HG03103 (cell line): ENCODE measurements at regions not wholly inside any gene's neighbourhood (a gene's known extent, or its start where the extent isn't known, plus 50 kb on each side); places are given as distances from the start of the nearest gene placed in this dataset.
"Not testable (repeated sequence)": the region's sequence is repeated elsewhere in the genome, so short reads cannot be mapped to it uniquely, and the experiment has no call there.

ENCODE experiments used
- ATAC-seq: cut with Tn5 transposase; IDR thresholded peaks from one replicate; pipeline ENCODE4 v1.9.1; 2021; ENCODE audit warnings: low read depth; ENCODE audit not compliant: unreplicated experiment

DNA sequence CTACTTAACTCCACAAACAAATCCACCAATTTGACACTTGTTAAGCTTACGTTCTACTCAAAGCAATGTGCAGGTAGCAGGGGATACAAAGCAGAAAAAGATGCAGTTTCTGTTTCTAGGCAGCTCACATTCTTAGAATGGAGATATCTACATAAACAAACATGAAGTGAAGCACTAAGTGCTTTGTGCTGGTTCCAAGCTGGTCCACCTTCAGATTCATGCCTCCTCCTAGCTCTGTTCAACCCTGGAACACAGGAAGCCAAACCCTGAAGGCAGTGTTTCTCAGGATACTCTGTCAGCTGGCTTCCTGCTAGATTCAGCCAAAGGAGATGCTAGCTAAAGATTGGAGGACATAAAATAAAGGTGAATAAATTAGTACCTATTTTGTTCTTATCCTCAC lies 55.3 kb upstream of the NOL4 start:
- no peak for ATAC-seq

DNA sequence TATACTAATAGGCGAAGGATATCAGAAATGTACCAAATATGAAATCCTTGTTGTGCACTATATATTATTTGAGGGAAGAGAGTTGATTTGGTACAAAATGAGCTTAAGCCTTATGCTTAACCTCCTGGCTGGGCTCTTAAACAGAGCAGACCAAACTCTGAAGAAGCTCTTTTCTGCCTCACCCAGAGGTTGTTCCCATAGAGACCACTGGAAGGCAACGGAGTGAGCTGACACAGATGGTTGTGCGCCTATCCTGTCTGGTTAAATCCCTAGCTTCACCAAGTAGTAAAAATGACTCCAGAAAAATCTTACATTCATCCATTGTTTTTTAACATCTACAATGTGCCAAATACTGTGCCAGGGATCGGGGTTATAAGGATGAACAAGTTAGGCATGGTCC lies 55.9 kb upstream of the NOL4 start:
- ATAC-seq: no peak

DNA sequence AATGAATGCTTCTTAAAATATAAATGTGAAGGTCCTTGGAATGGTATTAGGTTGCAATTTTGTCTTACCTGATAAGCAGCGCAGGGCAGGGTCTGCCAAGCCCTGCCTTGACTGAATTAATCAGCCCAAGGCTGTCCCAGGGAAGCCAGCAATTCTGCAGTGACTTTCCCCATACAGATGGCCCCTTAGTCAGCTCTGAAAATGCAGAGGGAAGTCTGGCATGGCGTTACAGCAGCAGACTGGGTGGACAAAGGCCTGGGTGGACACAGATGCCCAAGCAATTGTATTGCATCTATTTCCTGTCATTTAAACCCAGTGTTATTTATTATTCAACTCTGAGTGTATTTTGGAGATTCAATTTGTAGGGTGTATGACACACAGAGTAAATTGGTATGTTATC lies 56.6 kb upstream of the NOL4 start:
- ATAC-seq: no peak

DNA sequence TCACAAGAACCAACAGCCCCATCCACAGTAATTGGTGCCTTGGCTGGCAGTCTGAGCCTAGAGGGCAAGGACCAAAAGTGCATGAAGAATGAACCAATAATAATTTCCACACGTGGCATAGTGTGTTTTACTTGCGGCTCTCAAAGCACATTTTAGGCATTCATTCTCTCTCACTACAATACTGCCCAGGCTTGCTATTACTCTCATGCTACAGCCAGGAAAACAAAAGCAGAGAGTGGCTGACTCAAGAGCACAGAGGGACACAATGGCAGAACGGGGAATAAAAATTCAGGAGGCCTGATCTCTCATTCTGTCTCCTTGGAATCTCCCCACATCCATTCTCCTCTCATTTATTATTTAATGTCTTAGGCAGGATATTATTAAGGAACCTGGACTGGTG lies 57.0 kb upstream of the NOL4 start:
- ATAC-seq: no peak

DNA sequence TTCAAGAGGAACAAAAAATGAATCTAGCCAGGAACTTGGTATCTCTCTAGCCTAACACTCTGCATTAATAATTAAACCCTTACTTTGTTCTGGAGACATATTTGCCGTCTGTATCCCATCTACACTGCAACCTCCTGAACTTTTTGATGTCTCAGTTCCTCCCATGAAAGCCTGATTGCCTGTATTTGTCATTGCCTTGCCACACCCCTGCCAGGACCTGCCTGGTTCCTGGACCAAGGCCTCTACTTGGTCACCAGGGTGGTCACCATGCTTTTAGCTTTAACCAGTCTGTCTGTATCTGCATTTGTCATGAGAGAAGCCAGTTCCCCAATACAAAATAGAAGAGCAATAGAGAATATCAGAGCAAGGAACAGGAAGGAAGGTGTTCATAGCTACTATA lies 58.8 kb upstream of the NOL4 start:
- ATAC-seq: no peak

DNA sequence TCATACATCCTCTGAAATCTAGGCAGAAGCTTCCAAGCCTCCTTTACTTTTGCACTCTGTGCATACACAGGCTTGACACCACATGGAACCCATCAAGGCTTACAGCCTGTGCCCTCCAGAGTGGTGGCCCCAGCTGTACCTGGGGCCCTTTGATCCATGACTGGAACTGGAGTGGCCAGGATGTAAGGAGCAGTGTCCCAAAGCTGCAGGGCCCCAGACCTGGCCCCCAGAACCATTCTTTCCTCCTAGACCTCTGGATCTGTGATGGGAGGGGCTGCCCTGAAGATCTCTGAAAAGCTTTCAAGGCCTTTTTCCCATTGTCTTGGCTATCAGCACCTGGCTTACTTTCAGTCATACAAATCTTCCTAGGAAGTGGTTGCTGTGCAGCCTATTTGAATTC lies 63.1 kb upstream of the NOL4 start:
- no peak for ATAC-seq

DNA sequence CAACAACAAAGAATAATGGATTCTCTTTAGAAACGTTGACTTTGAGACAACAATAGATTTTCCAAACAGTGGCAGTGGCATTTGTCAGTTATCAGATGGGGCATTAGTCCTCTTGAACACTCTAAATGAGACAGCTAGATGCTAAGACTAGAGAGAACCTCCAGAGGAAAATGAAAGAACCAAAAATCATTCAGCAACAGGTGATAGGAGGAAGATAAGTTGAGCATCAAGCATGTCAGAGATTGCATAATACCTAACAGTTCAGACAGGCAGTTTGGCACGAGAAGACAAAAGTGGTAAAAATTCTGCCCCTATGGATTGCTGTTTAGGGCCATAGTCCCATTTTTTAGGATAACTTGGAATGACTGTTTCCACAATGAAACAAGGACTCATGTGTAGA lies 67.9 kb upstream of the NOL4 start:
- no peak for ATAC-seq

DNA sequence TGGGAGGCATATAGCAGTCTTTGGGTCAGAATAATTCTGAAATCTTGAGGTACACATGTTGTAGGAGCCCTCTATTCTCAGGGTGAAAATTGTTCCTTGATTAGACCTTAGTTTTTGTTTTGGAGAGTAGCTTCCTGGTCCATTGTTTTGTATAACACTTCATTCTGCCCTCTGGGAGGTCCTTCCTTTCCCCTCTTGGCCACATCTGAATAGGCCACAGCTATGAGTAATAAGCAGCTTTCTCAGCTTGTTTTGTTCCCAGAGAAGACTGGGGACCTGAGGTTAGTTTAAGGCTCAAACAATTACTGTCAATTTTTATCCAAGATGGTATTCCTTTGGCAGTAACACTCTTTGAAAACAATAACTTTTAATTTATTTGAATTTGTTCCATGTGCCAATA lies 72.6 kb upstream of the NOL4 start:
- ATAC-seq: no peak

DNA sequence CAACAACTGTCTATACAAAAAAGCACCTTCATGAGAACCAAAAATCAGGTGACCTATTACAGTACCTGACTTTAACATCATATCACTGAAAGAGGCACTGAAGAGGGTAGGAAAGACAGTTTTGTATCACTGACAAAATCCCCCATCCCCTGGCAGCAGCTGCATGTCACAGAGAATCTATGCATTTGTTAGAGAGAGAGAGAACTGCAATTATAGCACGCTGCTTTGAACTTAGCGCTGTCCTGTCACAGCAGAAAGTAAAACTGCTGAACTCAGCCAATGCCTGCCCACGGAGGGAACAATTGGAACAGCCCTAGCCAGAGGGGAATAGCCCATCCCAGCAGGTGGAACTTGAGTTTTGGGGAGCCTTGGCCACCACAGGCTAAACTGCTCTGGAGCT lies 75.1 kb upstream of the NOL4 start:
- ATAC-seq: no peak

DNA sequence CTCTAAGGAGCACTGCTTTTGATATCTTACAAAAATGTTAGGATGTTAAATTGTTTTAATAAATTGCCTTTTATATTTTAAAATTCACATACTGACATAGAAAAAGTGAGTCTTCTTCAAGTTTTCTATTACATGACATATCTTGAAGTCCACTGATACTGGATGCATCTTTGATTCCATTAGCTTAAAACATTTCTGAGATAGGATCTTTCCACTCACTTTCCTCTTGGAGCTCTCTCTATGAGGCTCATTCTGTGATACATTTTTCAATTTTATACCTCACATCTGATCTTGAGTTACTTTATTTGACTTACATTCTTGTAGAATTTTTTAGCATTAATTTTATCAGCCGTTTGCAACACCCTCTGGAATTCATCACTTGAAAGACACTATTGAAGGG lies 86.8 kb upstream of the NOL4 start:
- ATAC-seq: no peak

DNA sequence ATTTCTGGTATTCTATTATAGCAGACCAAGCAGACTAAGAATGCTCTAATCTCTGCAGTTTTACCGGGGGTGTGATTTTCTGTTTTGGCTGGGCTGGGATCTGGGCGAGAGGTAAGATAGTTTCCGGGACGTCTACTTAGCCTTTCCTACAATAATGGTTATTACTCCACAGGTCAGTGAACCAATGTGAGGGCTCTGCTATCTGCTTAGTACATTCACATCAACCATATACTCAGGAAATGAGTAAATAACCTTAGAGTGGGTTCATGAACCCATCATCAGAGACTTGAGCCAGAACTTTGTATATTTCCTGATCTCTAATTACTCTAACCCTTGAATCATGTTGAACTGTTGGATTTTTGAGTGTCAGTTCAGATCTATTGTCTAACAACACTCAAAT lies 90.1 kb upstream of the NOL4 start:
- no peak for ATAC-seq

DNA sequence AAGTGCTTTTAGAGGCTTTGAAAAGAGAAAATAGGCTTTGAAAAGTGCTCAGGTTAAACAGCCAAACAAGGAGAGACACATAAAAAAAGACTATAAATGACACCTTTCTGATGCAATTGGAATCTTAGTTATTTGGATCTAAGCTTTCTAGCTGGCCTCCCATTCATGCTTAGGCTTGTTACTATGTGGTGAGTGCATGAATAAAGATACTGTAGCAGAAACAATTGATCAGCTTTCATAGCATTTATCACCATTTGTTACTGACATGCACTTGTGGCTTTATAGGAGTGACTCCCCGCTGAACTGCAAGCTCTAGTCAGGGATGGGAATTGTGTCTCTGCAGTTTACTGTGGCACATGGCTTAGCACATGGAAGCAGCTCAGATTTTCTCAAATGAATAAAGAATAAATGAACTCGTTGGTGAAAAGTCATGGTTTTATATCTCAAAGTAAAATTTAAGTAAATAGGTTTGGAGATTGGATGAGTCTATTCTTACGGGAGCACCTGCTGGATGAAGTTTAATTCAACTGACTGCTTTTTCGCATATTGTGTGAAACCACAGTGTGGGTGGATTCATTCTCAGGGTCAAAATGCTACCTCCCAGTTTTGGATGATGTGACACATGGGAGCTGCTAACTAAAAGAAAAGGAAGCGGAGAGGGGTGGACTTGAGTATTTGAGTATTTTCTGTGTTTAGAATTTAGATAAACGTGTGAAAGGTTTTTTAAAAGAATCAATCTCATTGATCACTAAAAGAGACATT lies 91.1 kb upstream of the NOL4 start:
- no peak for ATAC-seq

DNA sequence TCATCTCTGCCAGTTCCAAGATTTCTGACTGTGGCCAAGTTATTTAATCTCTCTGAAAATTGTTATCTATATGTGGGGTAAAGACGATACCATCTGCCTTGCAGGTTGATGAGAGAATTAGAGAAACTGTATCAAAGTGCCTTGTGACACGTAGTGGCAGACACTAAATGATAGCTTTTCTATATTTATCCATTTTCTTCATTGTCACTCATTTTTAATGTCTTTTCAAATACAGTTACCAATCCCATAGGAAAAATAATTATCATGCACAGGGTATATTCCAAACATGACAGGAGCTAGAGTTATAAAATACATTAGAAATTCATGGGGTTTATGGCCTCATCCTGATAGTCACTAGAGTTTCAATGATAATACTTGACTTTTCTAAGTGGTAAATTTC lies 95.6 kb upstream of the NOL4 start:
- no peak for ATAC-seq

DNA sequence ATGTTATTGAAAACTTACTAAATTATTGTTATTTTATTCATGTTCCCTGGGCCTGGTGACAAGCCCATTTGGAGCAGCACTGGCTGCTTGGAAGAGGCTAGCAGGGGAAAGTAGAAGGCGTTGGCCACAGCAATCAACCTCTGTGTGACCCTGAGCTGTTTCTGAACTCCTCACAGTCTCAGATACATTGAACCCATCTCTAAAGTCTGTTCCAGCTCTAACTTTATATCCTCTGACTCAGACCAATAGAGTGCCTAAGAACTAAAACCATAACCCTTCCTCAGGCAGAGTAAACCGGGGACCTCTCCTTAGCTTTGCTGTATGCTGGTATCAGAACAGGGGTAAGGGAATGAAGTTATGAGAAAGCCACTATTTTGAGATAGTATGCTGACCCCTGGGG lies 96.4 kb upstream of the NOL4 start:
- ATAC-seq: no peak

DNA sequence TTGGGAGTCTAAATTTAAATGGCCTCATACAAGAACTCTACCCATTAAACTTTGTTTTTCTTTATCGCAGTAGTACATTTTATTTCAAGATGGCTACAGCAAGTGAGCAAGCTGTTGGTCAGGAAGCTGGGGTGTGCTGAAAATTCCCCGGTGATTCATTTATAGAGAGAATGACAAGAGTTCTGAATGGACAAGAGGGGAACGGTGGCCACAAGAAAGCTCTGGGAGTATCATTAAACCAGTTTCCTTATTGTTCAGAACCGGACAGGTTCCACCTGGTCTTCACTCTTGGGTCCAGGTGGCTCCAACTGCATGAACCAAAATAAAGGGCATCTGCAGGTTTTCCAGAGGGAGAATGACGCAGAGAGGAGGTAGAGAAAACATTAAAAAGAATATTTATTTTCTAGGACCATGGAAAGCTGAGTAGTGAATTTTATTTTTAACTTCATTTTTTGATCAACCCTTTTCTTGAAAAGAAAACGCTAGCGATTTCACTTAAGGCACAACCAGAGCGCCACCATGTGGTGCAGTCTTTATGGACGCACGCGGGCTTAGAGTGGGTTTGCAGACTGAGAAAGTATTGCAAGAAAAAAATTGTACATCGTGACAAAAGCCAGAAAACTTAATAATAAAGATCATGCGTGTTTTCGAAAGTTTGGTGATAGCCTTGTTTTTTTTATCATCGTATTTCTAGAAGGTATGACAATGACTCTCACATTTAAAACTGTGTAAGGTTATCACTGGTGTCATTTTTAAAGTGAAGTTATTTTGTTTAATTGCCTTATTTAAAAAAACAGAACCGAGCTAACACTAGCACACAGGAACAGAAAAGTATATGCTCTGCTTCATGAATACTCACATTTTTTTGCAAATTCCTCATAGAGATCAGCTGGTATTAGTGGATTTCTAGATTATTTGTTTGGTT lies 97.9 kb upstream of the NOL4 start:
- ATAC-seq: no peak

DNA sequence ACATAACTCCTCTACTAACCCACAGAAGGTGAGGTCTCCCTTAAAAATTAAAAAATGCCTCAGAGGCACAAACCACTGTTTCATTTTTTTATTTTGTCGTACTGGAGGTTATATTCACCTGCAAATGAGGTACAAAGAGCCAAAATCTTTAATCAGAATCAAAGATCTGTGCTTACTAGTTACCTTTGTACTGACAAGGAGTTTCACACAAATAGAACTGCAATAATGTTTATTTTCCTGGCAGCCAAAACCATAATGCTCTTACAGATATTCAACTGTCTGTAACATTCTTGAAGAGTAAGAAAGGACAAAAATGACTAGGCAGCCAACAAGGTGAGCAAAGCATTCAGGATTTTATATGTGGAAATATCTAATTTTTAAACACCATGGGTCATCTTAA lies 105.1 kb upstream of the NOL4 start:
- no peak for ATAC-seq

DNA sequence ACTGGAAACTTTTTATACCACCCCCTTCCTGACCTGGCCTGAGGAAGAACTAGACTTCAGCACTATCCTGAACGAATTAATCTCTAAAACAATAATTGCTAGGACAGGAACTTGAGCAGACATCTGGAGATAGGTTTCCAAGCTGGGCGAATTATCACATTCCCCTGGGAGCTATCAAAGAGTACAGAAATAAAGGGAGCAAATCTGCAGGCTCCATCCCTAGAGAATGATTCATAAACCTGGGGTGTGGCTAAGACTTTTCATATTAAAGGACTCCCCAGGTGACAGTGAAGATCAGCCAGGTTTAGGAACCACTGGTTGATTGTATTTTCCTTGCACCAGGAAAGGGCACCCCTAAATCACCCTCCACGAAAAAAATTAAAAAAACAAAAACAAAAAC lies 105.6 kb upstream of the NOL4 start:
- ATAC-seq: no peak

DNA sequence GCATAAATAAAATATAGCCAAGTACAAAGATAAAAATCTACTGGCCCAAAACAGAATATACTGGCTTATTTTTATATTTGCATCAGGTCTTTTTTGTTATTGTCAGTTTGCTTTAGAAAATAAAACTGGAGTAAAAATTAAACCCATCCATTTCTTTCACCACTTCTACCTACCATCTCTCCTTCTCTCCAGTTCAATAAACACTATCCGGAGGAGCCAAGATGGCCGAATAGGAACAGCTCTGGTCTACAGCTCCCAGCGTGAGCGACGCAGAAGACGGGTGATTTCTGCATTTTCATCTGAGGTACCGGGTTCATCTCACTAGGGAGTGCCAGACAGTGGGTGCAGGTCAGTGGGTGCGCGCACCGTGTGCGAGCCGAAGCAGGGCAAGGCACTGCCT lies 106.2 kb upstream of the NOL4 start:
- ATAC-seq: not testable (repeated sequence)

DNA sequence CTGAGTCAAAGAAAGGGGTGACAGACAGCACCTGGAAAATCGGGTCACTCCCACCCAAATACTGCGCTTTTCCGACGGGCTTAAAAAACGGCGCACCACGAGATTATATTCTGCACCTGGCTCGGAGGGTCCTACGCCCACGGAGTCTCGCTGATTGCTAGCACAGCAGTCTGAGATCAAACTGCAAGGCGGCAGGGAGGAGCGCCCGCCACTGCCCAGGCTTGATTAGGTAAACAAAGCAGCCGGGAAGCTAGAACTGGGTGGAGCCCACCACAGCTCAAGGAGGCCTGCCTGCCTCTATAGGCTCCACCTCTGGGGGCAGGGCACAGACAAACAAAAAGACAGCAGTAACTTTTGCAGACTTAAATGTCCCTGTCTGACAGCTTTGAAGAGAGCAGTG lies 106.6 kb upstream of the NOL4 start:
- ATAC-seq: not testable (repeated sequence)

DNA sequence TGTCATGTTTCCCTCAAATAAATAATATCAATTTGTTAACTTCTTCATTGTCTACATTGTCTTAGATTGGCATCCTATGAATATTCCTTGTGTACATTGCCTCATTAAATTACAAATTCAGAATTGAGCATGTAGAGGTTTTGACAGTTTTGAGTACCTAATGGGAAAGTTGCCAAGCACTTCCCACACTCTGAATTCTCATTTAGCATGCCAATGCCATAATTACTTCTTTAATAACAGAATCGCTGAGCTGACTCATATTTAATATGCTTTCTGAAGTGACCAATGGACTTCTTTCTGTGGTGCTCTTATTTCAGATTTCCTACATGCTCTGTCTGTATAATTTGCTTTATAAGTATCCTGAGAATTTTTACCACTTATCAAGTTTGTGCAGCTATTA lies 114.4 kb upstream of the NOL4 start:
- no peak for ATAC-seq

DNA sequence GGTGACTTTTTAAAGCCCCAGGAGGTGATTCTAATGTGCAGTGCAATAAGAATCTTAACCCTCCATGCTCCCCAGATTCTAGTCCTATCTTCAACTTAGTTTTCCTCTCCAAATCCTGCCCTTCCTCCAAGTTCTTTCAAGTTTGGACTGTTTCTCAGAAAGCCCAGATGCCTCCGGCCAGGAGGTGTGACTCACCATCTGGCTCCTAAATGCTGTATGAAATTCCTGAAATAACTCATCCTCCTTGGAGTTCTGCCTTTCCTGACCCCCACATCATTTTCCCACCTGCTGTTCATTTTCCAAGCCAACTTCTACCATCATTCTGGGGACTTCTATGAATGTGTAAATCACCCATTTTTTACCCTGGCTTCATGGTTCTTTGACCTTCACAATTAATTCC lies 118.2 kb upstream of the NOL4 start:
- no peak for ATAC-seq

DNA sequence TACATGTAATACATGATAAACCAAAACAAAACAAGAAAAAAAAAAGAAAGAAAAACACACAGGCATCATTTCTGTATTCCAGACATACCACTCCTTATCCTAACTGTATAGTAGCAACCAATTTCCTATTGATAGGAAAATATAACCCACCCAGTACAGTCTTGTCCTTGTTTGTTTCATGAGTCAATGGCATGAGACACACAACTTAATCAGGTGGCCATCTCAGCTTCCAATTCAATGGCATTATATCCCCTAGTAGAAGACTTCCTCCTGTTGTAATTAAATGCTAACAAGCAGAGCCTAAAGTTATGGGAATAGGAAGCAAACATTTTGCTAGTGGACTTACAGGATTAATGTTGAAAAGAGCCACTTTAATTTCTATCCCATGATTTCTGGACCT lies 121.0 kb upstream of the NOL4 start:
- no peak for ATAC-seq
